Right lobe of liver (tissue), 4 donors: ENCODE measurements at regions not wholly inside any gene's neighbourhood (a gene's known extent, or its start where the extent isn't known, plus 50 kb on each side); places are given as distances from the start of the nearest gene placed in this dataset.

ENCODE experiments used
- POLR2A ChIP-seq: fragments of 450-650 bp; IDR thresholded peaks from one replicate; pipeline ENCODE4 v1.6.1; 2017; ENCODE audit warnings: antibody characterized with exemption, mild to moderate bottlenecking
- TF ChIP-seq, protein P1 (sequence below), 4 donors: fragments of 200-600 bp in 3 of 4; fragments of 450-650 bp in 1 of 4; IDR thresholded peaks; one replicate each; pipeline versions ENCODE4 v1.5.1 to v1.8.0; 2016 to 2022; ENCODE audit warnings: antibody characterized with exemption in 4 of 4, mild to moderate bottlenecking in 2 of 4
- donor health status: DM: no; HTN: no; CAD: no.
- donor health status: DM: no; HTN: no; CAD: no.
- donor health status: DM: no; HTN: yes; CAD: no.

DNA sequence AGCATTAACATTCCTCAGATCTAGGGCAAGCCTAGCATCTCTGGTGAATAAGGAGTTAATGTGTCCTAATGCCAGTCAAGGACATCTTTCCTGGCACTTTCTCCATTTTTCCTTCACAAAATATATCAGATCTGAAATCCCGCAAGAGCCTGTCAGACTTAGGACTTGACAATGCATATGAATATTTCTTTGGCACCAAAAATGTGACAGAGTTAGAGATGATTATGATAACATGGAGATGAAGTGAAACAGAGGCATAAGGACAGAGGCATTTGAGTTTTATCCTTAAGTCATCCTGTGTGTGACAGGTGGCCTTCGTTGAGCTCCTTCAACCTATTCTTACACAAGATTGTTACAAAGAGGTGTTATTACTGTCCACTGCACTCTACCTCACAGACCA lies 388.0 kb downstream of the EMP1 start:
- no peak for TF ChIP-seq POLR2A
- TF ChIP-seq, protein P1, sequence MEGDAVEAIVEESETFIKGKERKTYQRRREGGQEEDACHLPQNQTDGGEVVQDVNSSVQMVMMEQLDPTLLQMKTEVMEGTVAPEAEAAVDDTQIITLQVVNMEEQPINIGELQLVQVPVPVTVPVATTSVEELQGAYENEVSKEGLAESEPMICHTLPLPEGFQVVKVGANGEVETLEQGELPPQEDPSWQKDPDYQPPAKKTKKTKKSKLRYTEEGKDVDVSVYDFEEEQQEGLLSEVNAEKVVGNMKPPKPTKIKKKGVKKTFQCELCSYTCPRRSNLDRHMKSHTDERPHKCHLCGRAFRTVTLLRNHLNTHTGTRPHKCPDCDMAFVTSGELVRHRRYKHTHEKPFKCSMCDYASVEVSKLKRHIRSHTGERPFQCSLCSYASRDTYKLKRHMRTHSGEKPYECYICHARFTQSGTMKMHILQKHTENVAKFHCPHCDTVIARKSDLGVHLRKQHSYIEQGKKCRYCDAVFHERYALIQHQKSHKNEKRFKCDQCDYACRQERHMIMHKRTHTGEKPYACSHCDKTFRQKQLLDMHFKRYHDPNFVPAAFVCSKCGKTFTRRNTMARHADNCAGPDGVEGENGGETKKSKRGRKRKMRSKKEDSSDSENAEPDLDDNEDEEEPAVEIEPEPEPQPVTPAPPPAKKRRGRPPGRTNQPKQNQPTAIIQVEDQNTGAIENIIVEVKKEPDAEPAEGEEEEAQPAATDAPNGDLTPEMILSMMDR (IDR thresholded peaks at IDR 0.05), result no peak
